Prostate gland (tissue), 2 donors: ENCODE measurements at regions not wholly inside any gene's neighbourhood (a gene's known extent, or its start where the extent isn't known, plus 50 kb on each side); places are given as distances from the start of the nearest gene placed in this dataset.

Experiments
- DNase-seq: peaks from one replicate; pipeline ENCODE4 v3.0.0-alpha.2; 2019; ENCODE audit warnings: low spot score
- H3K27ac ChIP-seq, 2 donors: fragments of 200-600 bp; sonication (generic); 2 replicates each; pipeline ENCODE4 v1.5.1; 2017 to 2019
- H3K27me3 ChIP-seq: fragments of 200-600 bp; sonication (generic); replicated peaks from 2 replicates; pipeline ENCODE4 v1.5.1; 2019; ENCODE audit not compliant: insufficient read depth
- H3K36me3 ChIP-seq, 2 donors: fragments of 200-600 bp; sonication (generic); 1 replicate in 1 of 2; 2 replicates in 1 of 2; pipeline versions ENCODE4 v1.5.1 to v1.8.1; 2017 to 2019
- H3K4me1 ChIP-seq: fragments of 200-600 bp; sonication (generic); replicated peaks from 2 replicates; pipeline ENCODE4 v1.5.1; 2019
- H3K4me3 ChIP-seq, 2 donors: fragments of 200-600 bp; sonication (generic); 2 replicates each; pipeline ENCODE4 v1.5.1; 2017 to 2019
- H3K9me3 ChIP-seq: fragments of 200-600 bp; sonication (generic); 2 replicates; pipeline ENCODE4 v1.5.1; 2017
- CTCF ChIP-seq, 4 experiments: fragments of 200-600 bp in 2 of 4; fragments of 450-650 bp in 2 of 4; sonication (generic) in 2 of 4; IDR thresholded peaks; 1 replicate in 3 of 4; 2 replicates in 1 of 4; pipeline ENCODE4 v1.5.1; 2016 to 2019; ENCODE audit warnings: antibody characterized with exemption in 4 of 4, mild to moderate bottlenecking in 2 of 4, moderate library complexity in 2 of 4
- POLR2A ChIP-seq: fragments of 450-650 bp; IDR thresholded peaks from one replicate; pipeline ENCODE4 v1.6.1; 2016; ENCODE audit warnings: antibody characterized with exemption, mild to moderate bottlenecking
- POLR2AphosphoS5 ChIP-seq: sonication (generic); formaldehyde crosslinking; IDR thresholded peaks from one replicate; pipeline ENCODE4 v1.6.1; 2017; ENCODE audit warnings: antibody characterized with exemption
- WGBS: methylation state at CpG from one replicate; pipeline ENCODE4 v1.1.5; 2018; 5-methylcytosine and 5-hydroxymethylcytosine counted together
- intact Hi-C: fragments of 100-400 bp; cut with DNase I; formaldehyde crosslinking; loops from one replicate; pipeline ENCODE4 v1.14.2; 2022

- TF ChIP-seq POLR2A (no peak), POLR2AphosphoS5 (no peak), CTCF (IDR thresholded peaks at IDR 0.05) (peak in 3 of 4 experiments; percentile 19 to 55 (median 23))
- intact Hi-C loops: loop anchor here (5.0 kb wide), 1 partner anchor 869 kb away; the partner anchor contains the start of gene PTPRU
- peak; percentile 6 for DNase-seq
- H3K36me3 ChIP-seq: no peaks in the 10 kb centered on the region
- no peaks in the 10 kb centered on the region for H3K4me1 ChIP-seq
- no peak overlapping the region for H3K4me3 ChIP-seq
- H3K9me3 ChIP-seq: no peaks in the 10 kb centered on the region
- 31% methylated on average over 8 of the region's 8 CpGs for WGBS
- no peak overlapping the region for H3K27ac ChIP-seq
- peaks cover 5% of the 10 kb centered on the region for H3K27me3 ChIP-seq
Measured at GRCh38 chr1:30106125-30106524, 617.3 kb downstream of the MATN1 start.

- H3K36me3 ChIP-seq: no peaks in the 10 kb centered on the region
- peaks cover 5% of the 10 kb centered on the region for H3K27me3 ChIP-seq
- intact Hi-C loops: no loop called here
- WGBS: 73% methylated on average over 4 of the region's 4 CpGs
- H3K27ac ChIP-seq: no peak overlapping the region
- H3K9me3 ChIP-seq: no peaks in the 10 kb centered on the region
- TF ChIP-seq POLR2AphosphoS5 (no peak), POLR2A (no peak), CTCF (IDR thresholded peaks at IDR 0.05) (no peak)
- no peak for DNase-seq
- no peaks in the 10 kb centered on the region for H3K4me1 ChIP-seq
- no peak overlapping the region for H3K4me3 ChIP-seq
Measured at GRCh38 chr1:30104551-30104950, 618.8 kb downstream of the MATN1 start.

- Histone ChIP-seq H3K27ac (no peak overlapping the region), H3K4me1 (no peaks in the 10 kb centered on the region), H3K9me3 (no peaks in the 10 kb centered on the region), H3K36me3 (no peaks in the 10 kb centered on the region), H3K27me3 (peaks cover 3% of the 10 kb centered on the region), H3K4me3 (no peak overlapping the region)
- DNase-seq: no peak
- 42% methylated on average over 14 of the region's 14 CpGs for WGBS
- no peak for TF ChIP-seq POLR2AphosphoS5
- TF ChIP-seq CTCF (IDR thresholded peaks at IDR 0.05): no peak
- TF ChIP-seq POLR2A: no peak
- intact Hi-C loops: no loop called here
Measured at GRCh38 chr1:30103708-30104411, 619.5 kb downstream of the MATN1 start.

GRCh38 chr1:30102605-30103004 lies 620.8 kb downstream of the MATN1 start:
- no peak for DNase-seq
- Histone ChIP-seq H3K27ac (no peak overlapping the region), H3K4me1 (no peaks in the 10 kb centered on the region), H3K36me3 (no peaks in the 10 kb centered on the region), H3K27me3 (no peaks in the 10 kb centered on the region), H3K4me3 (no peak overlapping the region), H3K9me3 (no peaks in the 10 kb centered on the region)
- 94% methylated on average over 7 of the region's 7 CpGs for WGBS
- TF ChIP-seq POLR2A (no peak), CTCF (IDR thresholded peaks at IDR 0.05) (no peak), POLR2AphosphoS5 (no peak)
- intact Hi-C loops: no loop called here

GRCh38 chr1:30101487-30102227 lies 621.7 kb downstream of the MATN1 start:
- Histone ChIP-seq H3K27me3 (no peaks in the 10 kb centered on the region), H3K4me1 (no peaks in the 10 kb centered on the region), H3K27ac (no peak overlapping the region), H3K9me3 (no peaks in the 10 kb centered on the region), H3K36me3 (no peaks in the 10 kb centered on the region), H3K4me3 (no peak overlapping the region)
- no peak for DNase-seq
- intact Hi-C loops: no loop called here
- WGBS: 74% methylated on average over 9 of the region's 9 CpGs
- no peak for TF ChIP-seq POLR2AphosphoS5
